Neural progenitor cell (in vitro differentiated cells): ENCODE measurements at regions not wholly inside any gene's neighbourhood (a gene's known extent, or its start where the extent isn't known, plus 50 kb on each side); places are given as distances from the start of the nearest gene placed in this dataset.

Experiments used
- EZH2 ChIP-seq: fragments of 200-600 bp; sonication (generic); IDR thresholded peaks from 2 replicates; pipeline ENCODE4 v1.6.1; 2017; ENCODE audit warnings: antibody characterized with exemption, mild to moderate bottlenecking, moderate library complexity
- TF ChIP-seq, protein P1 (sequence below): fragments of 200-600 bp; sonication (generic); IDR thresholded peaks from 2 replicates; pipeline ENCODE4 v1.5.1; 2017; ENCODE audit warnings: antibody characterized with exemption, mild to moderate bottlenecking

DNA sequence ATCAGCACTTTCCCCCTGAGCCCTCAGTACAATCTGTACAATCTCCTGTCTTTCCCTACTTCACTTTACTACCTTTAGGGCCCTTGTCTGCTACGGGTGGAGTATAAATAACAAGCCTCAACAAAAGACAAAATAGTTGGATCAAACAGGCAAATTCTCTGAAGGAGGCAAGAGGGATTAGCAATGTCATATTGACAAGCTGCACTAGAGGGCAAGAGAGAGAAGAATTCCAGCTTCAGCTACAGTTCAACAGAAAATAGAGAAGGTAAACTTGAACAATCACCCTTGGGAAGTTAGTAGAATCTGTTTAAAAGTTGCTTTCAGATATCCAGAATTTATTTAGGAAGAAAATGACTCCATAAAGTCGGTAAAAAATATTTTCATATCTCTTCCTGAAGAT lies 68.4 kb upstream of the IZUMO3 start:
- TF ChIP-seq, protein P1, sequence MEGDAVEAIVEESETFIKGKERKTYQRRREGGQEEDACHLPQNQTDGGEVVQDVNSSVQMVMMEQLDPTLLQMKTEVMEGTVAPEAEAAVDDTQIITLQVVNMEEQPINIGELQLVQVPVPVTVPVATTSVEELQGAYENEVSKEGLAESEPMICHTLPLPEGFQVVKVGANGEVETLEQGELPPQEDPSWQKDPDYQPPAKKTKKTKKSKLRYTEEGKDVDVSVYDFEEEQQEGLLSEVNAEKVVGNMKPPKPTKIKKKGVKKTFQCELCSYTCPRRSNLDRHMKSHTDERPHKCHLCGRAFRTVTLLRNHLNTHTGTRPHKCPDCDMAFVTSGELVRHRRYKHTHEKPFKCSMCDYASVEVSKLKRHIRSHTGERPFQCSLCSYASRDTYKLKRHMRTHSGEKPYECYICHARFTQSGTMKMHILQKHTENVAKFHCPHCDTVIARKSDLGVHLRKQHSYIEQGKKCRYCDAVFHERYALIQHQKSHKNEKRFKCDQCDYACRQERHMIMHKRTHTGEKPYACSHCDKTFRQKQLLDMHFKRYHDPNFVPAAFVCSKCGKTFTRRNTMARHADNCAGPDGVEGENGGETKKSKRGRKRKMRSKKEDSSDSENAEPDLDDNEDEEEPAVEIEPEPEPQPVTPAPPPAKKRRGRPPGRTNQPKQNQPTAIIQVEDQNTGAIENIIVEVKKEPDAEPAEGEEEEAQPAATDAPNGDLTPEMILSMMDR, result peak; percentile 60
- TF ChIP-seq EZH2, result no peak
